ENCODE measurements at regions not wholly inside any gene's neighbourhood (a gene's known extent, or its start where the extent isn't known, plus 50 kb on each side); places are given as distances from the start of the nearest gene placed in this dataset.

GRCh38 chr4:123158576-123158975 lies 236.2 kb upstream of the NUDT6 start:
- TF ChIP-seq CTCF (IDR thresholded peaks at IDR 0.05) (no peak), POLR2A (IDR thresholded peaks at IDR 0.05) (no peak)
